GM12873 (cell line): ENCODE measurements at regions not wholly inside any gene's neighbourhood (a gene's known extent, or its start where the extent isn't known, plus 50 kb on each side); places are given as distances from the start of the nearest gene placed in this dataset.

Source experiments
- TF ChIP-seq, protein P1 (sequence below): IDR thresholded peaks from 2 replicates; pipeline ENCODE4 v1.5.1; 2012; ENCODE audit warnings: low read depth, mild to moderate bottlenecking, moderate library complexity, low read length, control low read depth; ENCODE audit not compliant: insufficient read depth; ENCODE audit errors: missing control alignments

DNA sequence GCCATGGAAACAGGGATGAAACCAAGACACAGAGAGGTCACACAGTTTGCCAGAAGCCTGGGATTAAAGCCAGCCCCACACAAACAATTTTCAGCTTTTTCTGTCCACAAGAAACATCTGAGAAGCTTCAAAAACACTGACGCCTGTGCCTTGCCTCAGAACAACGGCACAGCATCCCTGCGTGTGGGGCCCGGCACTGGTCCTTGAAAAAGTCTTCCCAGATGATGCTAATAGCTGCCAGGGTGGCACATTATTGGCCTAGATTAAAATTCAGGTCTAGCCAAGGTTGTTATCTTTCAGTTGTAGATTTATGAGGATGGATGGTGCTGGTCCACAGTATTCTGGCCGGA, 321.4 kb downstream of the HAPSTR1 start:
- TF ChIP-seq, protein P1, sequence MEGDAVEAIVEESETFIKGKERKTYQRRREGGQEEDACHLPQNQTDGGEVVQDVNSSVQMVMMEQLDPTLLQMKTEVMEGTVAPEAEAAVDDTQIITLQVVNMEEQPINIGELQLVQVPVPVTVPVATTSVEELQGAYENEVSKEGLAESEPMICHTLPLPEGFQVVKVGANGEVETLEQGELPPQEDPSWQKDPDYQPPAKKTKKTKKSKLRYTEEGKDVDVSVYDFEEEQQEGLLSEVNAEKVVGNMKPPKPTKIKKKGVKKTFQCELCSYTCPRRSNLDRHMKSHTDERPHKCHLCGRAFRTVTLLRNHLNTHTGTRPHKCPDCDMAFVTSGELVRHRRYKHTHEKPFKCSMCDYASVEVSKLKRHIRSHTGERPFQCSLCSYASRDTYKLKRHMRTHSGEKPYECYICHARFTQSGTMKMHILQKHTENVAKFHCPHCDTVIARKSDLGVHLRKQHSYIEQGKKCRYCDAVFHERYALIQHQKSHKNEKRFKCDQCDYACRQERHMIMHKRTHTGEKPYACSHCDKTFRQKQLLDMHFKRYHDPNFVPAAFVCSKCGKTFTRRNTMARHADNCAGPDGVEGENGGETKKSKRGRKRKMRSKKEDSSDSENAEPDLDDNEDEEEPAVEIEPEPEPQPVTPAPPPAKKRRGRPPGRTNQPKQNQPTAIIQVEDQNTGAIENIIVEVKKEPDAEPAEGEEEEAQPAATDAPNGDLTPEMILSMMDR, result no peak

DNA sequence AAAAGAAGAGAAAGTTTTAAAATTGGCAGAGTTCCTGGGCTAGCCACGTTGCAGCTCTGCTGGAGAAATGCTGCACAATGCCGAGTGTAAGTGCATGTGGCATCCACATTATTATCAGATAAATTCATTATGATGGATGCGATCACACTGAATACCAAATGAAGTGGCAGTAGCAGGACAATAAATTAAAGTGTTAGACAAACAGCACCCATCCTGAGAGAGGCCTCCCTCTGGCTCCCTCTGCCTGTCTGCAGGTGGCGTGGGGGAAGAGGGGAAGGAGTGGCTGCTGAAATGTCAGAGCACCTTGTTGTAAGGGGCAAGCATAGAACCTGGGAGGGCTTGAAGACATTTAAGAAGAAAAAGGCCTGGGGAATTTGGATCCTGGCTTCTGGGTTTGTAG, 324.1 kb downstream of the HAPSTR1 start:
- TF ChIP-seq, protein P1, result no peak

DNA sequence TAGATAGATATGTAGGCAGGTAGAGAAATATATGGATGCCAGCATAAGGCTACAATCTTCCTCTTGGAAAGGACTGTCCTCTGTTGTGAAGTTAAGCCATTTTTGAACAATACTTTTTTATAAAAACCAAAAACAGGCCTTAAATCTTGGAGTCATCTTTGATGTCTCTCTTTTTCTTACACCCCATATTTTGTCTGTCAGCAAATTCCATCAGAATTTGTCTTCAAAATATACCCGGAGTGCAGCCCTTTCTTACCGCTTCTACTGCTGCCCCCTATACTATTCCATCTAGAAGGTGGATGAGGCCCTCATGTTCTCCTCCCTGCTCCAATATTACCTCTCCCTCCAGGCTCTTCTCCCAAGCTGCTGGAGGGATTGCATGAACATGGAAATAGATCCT, 326.5 kb downstream of the HAPSTR1 start:
- TF ChIP-seq, protein P1, result no peak

DNA sequence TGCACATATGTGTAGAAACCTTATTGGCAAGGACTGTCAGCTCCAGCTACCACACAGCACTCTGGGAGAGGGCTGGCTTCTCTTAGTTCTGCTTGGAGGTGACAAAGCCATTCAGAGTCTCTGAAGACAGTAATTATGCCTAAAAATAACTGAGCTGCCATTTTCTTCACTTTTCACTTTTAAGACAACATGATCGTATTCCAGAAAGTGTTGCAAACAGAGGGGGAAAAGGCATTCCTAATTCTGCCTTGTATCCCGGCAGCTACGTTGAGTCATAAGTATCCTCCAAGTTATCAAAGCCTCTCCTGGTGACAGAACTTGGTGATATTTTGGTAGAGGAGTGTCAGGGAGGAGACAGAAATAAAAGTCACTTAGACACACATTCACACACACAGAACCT, 327.7 kb downstream of the HAPSTR1 start:
- TF ChIP-seq, protein P1, result no peak

DNA sequence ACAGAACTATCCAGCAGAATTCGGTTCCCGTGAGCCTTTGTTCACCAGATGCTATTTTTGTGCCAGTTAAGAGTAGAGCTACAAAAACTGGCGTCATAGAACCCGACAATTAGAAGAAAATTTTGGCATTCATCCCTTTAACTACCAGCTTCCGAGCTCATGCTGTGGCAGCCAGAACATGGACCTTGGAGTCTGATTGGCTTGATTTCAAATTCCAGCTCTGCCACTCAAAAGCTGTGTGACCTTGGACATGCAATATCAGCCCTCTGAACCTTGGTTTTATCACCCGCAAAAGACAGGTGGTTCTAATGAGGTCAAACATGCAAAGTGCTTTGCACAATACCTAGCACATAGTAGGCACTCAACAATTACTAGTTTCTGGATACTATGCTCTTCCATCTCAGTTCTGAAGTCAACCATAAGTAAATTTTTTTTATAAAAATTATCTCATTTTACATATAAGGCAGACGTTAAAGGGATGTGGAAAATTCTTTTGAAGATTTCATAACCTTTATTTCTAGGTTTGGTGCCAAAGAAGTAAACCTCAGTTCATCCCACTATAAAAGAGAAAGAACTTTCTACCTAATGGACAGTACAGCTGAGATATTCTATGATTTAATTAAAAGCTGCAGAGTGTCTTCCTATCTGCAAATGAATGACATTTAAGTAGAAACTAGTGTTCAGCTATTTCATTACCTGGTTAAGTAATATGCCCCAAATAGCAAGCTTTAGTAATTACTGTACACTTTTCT, 331.5 kb downstream of the HAPSTR1 start:
- TF ChIP-seq, protein P1, result no peak

DNA sequence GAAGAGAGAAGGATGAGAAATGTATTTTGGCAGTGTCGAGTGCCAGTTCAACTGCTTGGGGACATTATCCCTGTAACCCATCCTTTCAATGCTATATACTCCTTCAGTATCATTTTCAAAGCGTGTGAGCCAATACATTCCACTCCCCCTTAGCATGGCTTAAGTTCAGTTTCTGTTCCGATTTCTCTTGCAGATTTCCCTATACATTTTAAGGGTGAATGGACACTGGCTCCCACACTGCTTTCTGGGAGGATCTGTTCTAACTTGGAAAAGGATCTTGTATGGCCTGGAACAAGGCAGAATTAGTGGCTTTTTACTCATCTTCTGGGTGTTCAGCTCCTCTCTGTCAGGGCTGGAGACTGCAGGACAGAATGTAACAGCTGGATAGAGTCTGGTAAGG, 333.8 kb downstream of the HAPSTR1 start:
- TF ChIP-seq, protein P1, result no peak

DNA sequence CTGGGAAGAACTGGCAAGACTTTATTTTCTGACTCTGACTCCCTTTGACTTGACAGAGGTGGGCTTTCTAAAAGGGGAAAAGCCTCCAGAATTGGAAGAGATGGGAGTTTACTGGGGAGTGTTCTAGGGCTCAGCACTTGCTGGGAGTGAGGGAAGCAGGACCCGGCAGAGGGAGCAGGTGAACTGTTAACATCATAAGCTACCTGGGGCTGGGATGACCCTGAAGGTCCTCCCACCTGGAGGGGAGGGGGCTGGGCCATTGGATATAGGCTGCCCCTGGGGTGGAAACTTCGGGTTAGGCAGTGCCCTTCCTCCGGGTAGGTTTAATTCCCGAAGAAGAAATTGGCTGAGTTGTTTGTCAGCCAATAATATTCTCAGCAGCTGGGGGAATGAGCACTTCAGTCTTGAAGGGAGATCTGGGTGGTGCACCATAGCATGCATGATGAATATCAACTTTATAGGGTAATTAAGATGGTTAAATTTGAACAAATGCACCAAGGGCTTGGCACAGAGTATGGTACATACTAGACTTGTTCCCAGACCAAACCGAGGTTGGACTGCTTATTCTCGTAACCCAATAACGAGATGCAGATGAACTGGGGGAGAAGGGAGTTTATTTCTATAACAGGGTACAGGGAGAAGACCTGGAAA, 337.0 kb downstream of the HAPSTR1 start:
- TF ChIP-seq, protein P1, result no peak
